GM23248 (cell line): ENCODE measurements at regions not wholly inside any gene's neighbourhood (a gene's known extent, or its start where the extent isn't known, plus 50 kb on each side); places are given as distances from the start of the nearest gene placed in this dataset.

Experiments used
- DNase-seq: peaks from one replicate; pipeline ENCODE4 v3.0.0-alpha.2; 2015
- H2AFZ ChIP-seq: fragments of 200-600 bp; sonication (generic); 2 replicates; pipeline ENCODE4 v1.6.1; 2016; ENCODE audit warnings: antibody characterized with exemption
- H3F3A ChIP-seq: fragments of 200-600 bp; sonication (generic); 2 replicates; pipeline ENCODE4 v1.6.1; 2016; ENCODE audit warnings: mild to moderate bottlenecking, antibody characterized with exemption, mixed run types; ENCODE audit not compliant: insufficient read depth
- H3K27ac ChIP-seq: fragments of 200-600 bp; sonication (generic); 2 replicates; pipeline ENCODE4 v1.5.1; 2016; ENCODE audit warnings: mild to moderate bottlenecking
- H3K27me3 ChIP-seq: fragments of 200-600 bp; sonication (generic); replicated peaks from 2 replicates; pipeline ENCODE4 v1.6.1; 2016; ENCODE audit warnings: mild to moderate bottlenecking; ENCODE audit not compliant: insufficient read depth
- H3K36me3 ChIP-seq: fragments of 200-600 bp; sonication (generic); 2 replicates; pipeline ENCODE4 v1.6.1; 2016; ENCODE audit warnings: low read depth, mild to moderate bottlenecking
- H3K4me1 ChIP-seq: fragments of 200-600 bp; sonication (generic); 2 replicates; pipeline ENCODE4 v1.6.1; 2016; ENCODE audit warnings: mild to moderate bottlenecking; ENCODE audit not compliant: insufficient read depth
- H3K4me2 ChIP-seq: fragments of 200-600 bp; sonication (generic); one replicate; pipeline ENCODE4 v1.6.1; 2016; ENCODE audit warnings: mild to moderate bottlenecking; ENCODE audit not compliant: unreplicated experiment
- H3K4me3 ChIP-seq: fragments of 200-600 bp; sonication (generic); 2 replicates; pipeline ENCODE4 v1.5.1; 2016; ENCODE audit warnings: mild to moderate bottlenecking
- H3K79me2 ChIP-seq: fragments of 200-600 bp; sonication (generic); 2 replicates; pipeline ENCODE4 v1.6.1; 2016; ENCODE audit warnings: mild to moderate bottlenecking; ENCODE audit not compliant: insufficient read depth
- H3K9ac ChIP-seq: fragments of 200-600 bp; sonication (generic); 2 replicates; pipeline ENCODE4 v1.6.1; 2016; ENCODE audit warnings: mild to moderate bottlenecking
- H3K9me2 ChIP-seq: fragments of 200-600 bp; sonication (generic); 2 replicates; pipeline ENCODE4 v1.6.1; 2016; ENCODE audit warnings: mixed run types, mild to moderate bottlenecking, moderate library complexity; ENCODE audit not compliant: insufficient read depth
- H3K9me3 ChIP-seq: fragments of 200-600 bp; sonication (generic); one replicate; pipeline ENCODE4 v1.6.1; 2017; ENCODE audit warnings: low read depth
- H4K20me1 ChIP-seq: fragments of 200-600 bp; sonication (generic); 2 replicates; pipeline ENCODE4 v1.6.0; 2016; ENCODE audit not compliant: insufficient read depth
- EZH2 ChIP-seq: fragments of 200-600 bp; sonication (generic); IDR thresholded peaks from 2 replicates; pipeline ENCODE4 v1.6.1; 2018; ENCODE audit warnings: antibody characterized with exemption, mild to moderate bottlenecking; ENCODE audit not compliant: insufficient read depth, poor library complexity, severe bottlenecking
- EZH2phosphoT487 ChIP-seq: fragments of 200-600 bp; sonication (generic); IDR thresholded peaks from 2 replicates; pipeline ENCODE4 v1.6.1; 2018; ENCODE audit warnings: antibody characterized with exemption, moderate library complexity, mild to moderate bottlenecking, low read depth; ENCODE audit not compliant: insufficient read depth
- WGBS, 2 experiments: methylation state at CpG; one replicate each; pipeline ENCODE4 v1.1.6; 2015 to 2017; ENCODE audit warnings: low lambda C conversion rate in 2 of 2, low coverage in 1 of 2; ENCODE audit errors: missing lambda C conversion rate in 2 of 2; 5-methylcytosine and 5-hydroxymethylcytosine counted together
- in situ Hi-C: fragments of 300-500 bp; cut with MboI; formaldehyde crosslinking; loops from 2 replicates; pipeline ENCODE4 v1.15.0; 2020

DNA sequence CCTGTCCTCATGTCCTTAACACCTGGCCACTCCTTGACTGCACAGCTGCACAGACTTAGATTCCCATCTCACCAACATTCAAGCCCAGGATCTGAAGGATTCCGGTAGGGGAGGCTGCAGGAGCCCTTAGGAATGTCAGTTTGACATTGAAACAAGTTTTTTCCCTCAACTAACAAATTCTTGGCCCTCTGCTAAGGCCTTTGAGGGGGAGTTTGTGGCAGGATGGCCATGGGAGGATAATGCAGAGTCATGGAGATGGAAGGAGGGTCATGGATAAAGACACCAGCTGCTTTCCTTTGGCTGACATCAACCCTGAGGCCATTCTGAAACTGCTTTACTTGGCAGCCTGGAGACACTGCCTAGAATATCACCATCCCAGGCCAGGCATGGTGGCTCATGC, 63.4 kb upstream of the PPP2R5A start:
- Histone ChIP-seq H3K27me3 (no peaks in the 10 kb centered on the region), H3K79me2 (no peaks in the 10 kb centered on the region), H3K9me2 (no peaks in the 10 kb centered on the region), H4K20me1 (no peaks in the 10 kb centered on the region), H3K36me3 (no peaks in the 10 kb centered on the region), H3K9me3 (no peaks in the 10 kb centered on the region), H3K27ac (no peak overlapping the region), H3K4me1 (peaks cover 18% of the 10 kb centered on the region), H2AFZ (no peak overlapping the region), H3K4me2 (no peak overlapping the region), H3K9ac (no peak overlapping the region), H3K4me3 (no peak overlapping the region), H3F3A (peaks cover 16% of the 10 kb centered on the region)
- TF ChIP-seq EZH2phosphoT487 = no peak
- no peak for TF ChIP-seq EZH2
- WGBS, 2 experiments = 54 to 64% methylated on average over 1 of the region's 1 CpG
- no peak for DNase-seq
- in situ Hi-C loops = no loop called here

GRCh38 chr1:212224102-212224501, 61.1 kb upstream of the PPP2R5A start:
- Histone ChIP-seq H3K4me1 (peaks cover 9% of the 10 kb centered on the region), H2AFZ (no peak overlapping the region), H3K27me3 (no peaks in the 10 kb centered on the region), H3F3A (peaks cover 7% of the 10 kb centered on the region), H3K27ac (no peak overlapping the region), H3K9ac (no peak overlapping the region), H3K9me3 (no peaks in the 10 kb centered on the region), H3K9me2 (no peaks in the 10 kb centered on the region), H4K20me1 (no peaks in the 10 kb centered on the region), H3K4me3 (no peak overlapping the region), H3K4me2 (no peak overlapping the region), H3K36me3 (no peaks in the 10 kb centered on the region), H3K79me2 (no peaks in the 10 kb centered on the region)
- no peak for DNase-seq
- 95 to 100% methylated on average over 2 of the region's 2 CpGs for WGBS, 2 experiments
- in situ Hi-C loops = no loop called here
- TF ChIP-seq EZH2phosphoT487 (no peak), EZH2 (no peak)

DNA sequence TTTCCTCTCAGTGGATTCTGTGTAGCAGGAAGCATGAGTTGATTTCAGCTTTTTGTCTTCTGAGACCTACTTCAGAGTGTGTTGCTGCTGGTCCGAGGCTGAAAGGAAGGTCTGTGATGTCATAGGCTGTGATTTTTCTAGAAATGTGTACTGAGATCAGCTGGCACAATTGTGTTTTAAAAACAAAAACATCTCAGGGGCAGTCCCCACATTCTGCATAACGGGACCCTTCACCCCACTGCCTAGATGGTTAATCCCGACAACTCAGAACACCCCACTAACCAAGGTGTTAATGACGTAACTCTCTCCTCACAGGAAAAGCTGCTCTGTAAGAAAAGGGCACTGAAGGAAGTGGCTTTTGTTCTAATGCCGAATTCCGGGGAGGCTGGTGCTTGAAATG, 59.8 kb upstream of the PPP2R5A start:
- no peak for TF ChIP-seq EZH2phosphoT487
- no peak for TF ChIP-seq EZH2
- no peaks in the 10 kb centered on the region for H3K9me2 ChIP-seq
- H4K20me1 ChIP-seq = no peaks in the 10 kb centered on the region
- no peaks in the 10 kb centered on the region for H3K27me3 ChIP-seq
- in situ Hi-C loops = loop anchor here (5.0 kb wide), 1 partner anchor 43 kb away; no protein-coding TSS in a partner anchor
- no peak overlapping the region for H3K27ac ChIP-seq
- H3K9ac ChIP-seq = no peak overlapping the region
- no peak overlapping the region for H3K4me2 ChIP-seq
- no peaks in the 10 kb centered on the region for H3K79me2 ChIP-seq
- no peaks in the 10 kb centered on the region for H3K36me3 ChIP-seq
- no peaks in the 10 kb centered on the region for H3F3A ChIP-seq
- no peak for DNase-seq
- H2AFZ ChIP-seq = no peak overlapping the region
- H3K4me1 ChIP-seq = peaks cover 11% of the 10 kb centered on the region
- no peaks in the 10 kb centered on the region for H3K9me3 ChIP-seq
- WGBS, 2 experiments = 93 to 96% methylated on average over 6 of the region's 6 CpGs
- no peak overlapping the region for H3K4me3 ChIP-seq

DNA sequence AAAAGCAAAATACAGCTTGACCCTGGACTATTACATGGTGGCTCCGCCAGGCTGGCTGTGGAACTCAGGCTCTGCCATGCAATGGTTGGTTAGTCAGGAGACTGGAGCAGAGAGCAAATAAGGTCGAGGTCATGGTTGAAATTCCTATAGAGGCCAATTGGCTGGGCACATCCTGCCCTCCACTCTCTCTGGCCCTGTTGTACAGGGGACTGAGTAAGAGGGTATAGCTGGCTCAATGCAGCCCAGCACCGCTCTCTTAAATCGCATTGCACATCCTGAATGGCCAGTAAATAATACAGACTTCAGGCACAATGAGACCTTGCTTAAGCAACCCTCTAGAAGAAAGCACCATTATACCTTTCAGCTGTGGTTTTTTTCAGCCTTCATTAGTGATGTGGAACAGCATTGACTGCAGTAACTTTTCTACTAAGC, 59.3 kb upstream of the PPP2R5A start:
- H3K9ac ChIP-seq = no peak overlapping the region
- TF ChIP-seq EZH2 = no peak
- TF ChIP-seq EZH2phosphoT487 = no peak
- H2AFZ ChIP-seq = no peak overlapping the region
- H3K4me2 ChIP-seq = no peak overlapping the region
- H3K4me3 ChIP-seq = no peak overlapping the region
- no peaks in the 10 kb centered on the region for H3K9me3 ChIP-seq
- no peaks in the 10 kb centered on the region for H3K9me2 ChIP-seq
- no peaks in the 10 kb centered on the region for H3K36me3 ChIP-seq
- no peaks in the 10 kb centered on the region for H3F3A ChIP-seq
- 88 to 90% methylated on average over 4 of the region's 4 CpGs for WGBS, 2 experiments
- H3K27ac ChIP-seq = no peak overlapping the region
- peaks cover 11% of the 10 kb centered on the region for H3K4me1 ChIP-seq
- DNase-seq = no peak
- H4K20me1 ChIP-seq = no peaks in the 10 kb centered on the region
- H3K27me3 ChIP-seq = no peaks in the 10 kb centered on the region
- no peaks in the 10 kb centered on the region for H3K79me2 ChIP-seq
- in situ Hi-C loops = loop anchor here (5.0 kb wide), 1 partner anchor 44 kb away; no protein-coding TSS in a partner anchor

DNA sequence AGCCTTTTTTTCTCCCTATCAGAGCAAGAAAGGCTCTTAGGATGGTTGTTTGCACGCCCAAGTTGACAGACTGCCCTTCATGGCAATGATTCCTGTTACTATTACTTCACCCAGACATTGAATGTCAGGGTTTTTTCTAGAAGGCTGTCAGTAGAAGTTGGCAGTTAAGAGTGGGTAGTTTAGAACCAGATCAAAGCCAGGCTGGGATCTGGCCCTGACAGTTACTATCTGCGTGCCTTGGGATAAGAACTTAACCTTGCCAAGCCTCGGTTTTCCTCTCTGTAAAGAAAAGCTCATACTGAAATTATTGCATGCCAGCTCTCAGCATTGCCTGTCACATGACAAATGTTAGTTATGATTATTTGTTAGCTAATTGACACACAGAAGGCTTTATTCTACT, 58.7 kb upstream of the PPP2R5A start:
- Histone ChIP-seq H3K4me2 (no peak overlapping the region), H2AFZ (no peak overlapping the region), H4K20me1 (no peaks in the 10 kb centered on the region), H3K9me2 (no peaks in the 10 kb centered on the region), H3K4me3 (no peak overlapping the region), H3F3A (no peaks in the 10 kb centered on the region), H3K9me3 (no peaks in the 10 kb centered on the region), H3K9ac (no peak overlapping the region), H3K36me3 (no peaks in the 10 kb centered on the region), H3K27ac (no peak overlapping the region), H3K27me3 (no peaks in the 10 kb centered on the region), H3K4me1 (peaks cover 11% of the 10 kb centered on the region), H3K79me2 (no peaks in the 10 kb centered on the region)
- TF ChIP-seq EZH2 (no peak), EZH2phosphoT487 (no peak)
- 74 to 75% methylated on average over 3 of the region's 3 CpGs for WGBS, 2 experiments
- in situ Hi-C loops = loop anchor here (5.0 kb wide), 1 partner anchor 44 kb away; no protein-coding TSS in a partner anchor
- no peak for DNase-seq
